Hepatocyte (in vitro differentiated cells): ENCODE measurements at regions not wholly inside any gene's neighbourhood (a gene's known extent, or its start where the extent isn't known, plus 50 kb on each side); places are given as distances from the start of the nearest gene placed in this dataset.

Experiments used
- CTCF ChIP-seq: fragments of 200-600 bp; sonication (generic); IDR thresholded peaks from 2 replicates; pipeline ENCODE4 v1.5.1; 2016; ENCODE audit warnings: antibody characterized with exemption, mild to moderate bottlenecking; ENCODE audit not compliant: poor library complexity
- EZH2 ChIP-seq: fragments of 200-600 bp; sonication (generic); IDR thresholded peaks from 2 replicates; pipeline ENCODE4 v1.6.1; 2016; ENCODE audit warnings: antibody characterized with exemption, mild to moderate bottlenecking, borderline replicate concordance
- EZH2phosphoT487 ChIP-seq: fragments of 200-600 bp; sonication (generic); IDR thresholded peaks from one replicate; pipeline ENCODE4 v1.6.1; 2018; ENCODE audit warnings: antibody characterized with exemption, mild to moderate bottlenecking, low read depth, moderate library complexity; ENCODE audit not compliant: unreplicated experiment, severe bottlenecking

GRCh38 chr3:67077656-67078055 is 79.5 kb downstream of the KBTBD8 start:
- TF ChIP-seq CTCF: no peak
- no peak for TF ChIP-seq EZH2
- TF ChIP-seq EZH2phosphoT487: no peak
